ENCODE measurements at regions not wholly inside any gene's neighbourhood (a gene's known extent, or its start where the extent isn't known, plus 50 kb on each side); places are given as distances from the start of the nearest gene placed in this dataset.

- no peak for DNase-seq (ENCODE audit: extremely low spot score)
- POLR2A ChIA-PET: no interaction called here
- CTCF ChIA-PET: no interaction called here
- no peak for TF ChIP-seq CTCF (IDR thresholded peaks at IDR 0.05; ENCODE audit: control extremely low read depth, extremely low read depth, low read depth, missing control alignments)
Measured at GRCh38 chr12:87136330-87136976, 880.3 kb upstream of the MGAT4C start.

- CTCF ChIA-PET: no interaction called here
- POLR2A ChIA-PET: no interaction called here
- no peak for DNase-seq (ENCODE audit: extremely low spot score)
- TF ChIP-seq CTCF (IDR thresholded peaks at IDR 0.05; ENCODE audit: control extremely low read depth, extremely low read depth, low read depth, missing control alignments): no peak
Measured at GRCh38 chr12:87127272-87127671, 871.1 kb upstream of the MGAT4C start.

GRCh38 chr12:87121896-87122295, 865.7 kb upstream of the MGAT4C start:
- no peak for DNase-seq (ENCODE audit: extremely low spot score)
- no peak for TF ChIP-seq CTCF (IDR thresholded peaks at IDR 0.05; ENCODE audit: control extremely low read depth, extremely low read depth, low read depth, missing control alignments)
- POLR2A ChIA-PET: no interaction called here
- CTCF ChIA-PET: no interaction called here

GRCh38 chr12:87120440-87120839, 864.2 kb upstream of the MGAT4C start:
- no peak for DNase-seq (ENCODE audit: extremely low spot score)
- no peak for TF ChIP-seq CTCF (IDR thresholded peaks at IDR 0.05; ENCODE audit: control extremely low read depth, extremely low read depth, low read depth, missing control alignments)
- CTCF ChIA-PET: no interaction called here
- POLR2A ChIA-PET: no interaction called here

GRCh38 chr12:87119713-87120112, 863.5 kb upstream of the MGAT4C start:
- POLR2A ChIA-PET: no interaction called here
- no peak for TF ChIP-seq CTCF (IDR thresholded peaks at IDR 0.05; ENCODE audit: control extremely low read depth, extremely low read depth, low read depth, missing control alignments)
- CTCF ChIA-PET: interaction anchor here (1.5 kb wide), 1 partner anchor 11 kb away, joined by 3 read pairs; no protein-coding TSS in a partner anchor
- DNase-seq (ENCODE audit: extremely low spot score): no peak

- POLR2A ChIA-PET: interaction anchor here (0.6 kb wide), 1 partner anchor 135 kb away, joined by 3 read pairs; no protein-coding TSS in a partner anchor
- no peak for DNase-seq (ENCODE audit: extremely low spot score)
- CTCF ChIA-PET: no interaction called here
- no peak for TF ChIP-seq CTCF (IDR thresholded peaks at IDR 0.05; ENCODE audit: control extremely low read depth, extremely low read depth, low read depth, missing control alignments)
Measured at GRCh38 chr12:87117526-87117925, 861.3 kb upstream of the MGAT4C start.
